Loucy (cell line): ENCODE measurements at regions not wholly inside any gene's neighbourhood (a gene's known extent, or its start where the extent isn't known, plus 50 kb on each side); places are given as distances from the start of the nearest gene placed in this dataset.

Experiments
- H2AFZ ChIP-seq: fragments of 200-600 bp; sonication (generic); 2 replicates; pipeline ENCODE4 v1.6.0; 2016; ENCODE audit warnings: antibody characterized with exemption, mild to moderate bottlenecking, low read length, moderate library complexity
- H3F3A ChIP-seq: fragments of 200-600 bp; 2 replicates; pipeline ENCODE4 v1.6.0; 2016; ENCODE audit warnings: antibody characterized with exemption, low read depth, mild to moderate bottlenecking
- H3K27me3 ChIP-seq: fragments of 200-600 bp; sonication (generic); 2 replicates; pipeline ENCODE4 v1.6.1; 2014; ENCODE audit warnings: low read length, mild to moderate bottlenecking; ENCODE audit not compliant: insufficient read depth, poor library complexity, severe bottlenecking
- H3K36me3 ChIP-seq: fragments of 200-600 bp; sonication (generic); 2 replicates; pipeline ENCODE4 v1.6.1; 2016; ENCODE audit warnings: low read length; ENCODE audit not compliant: insufficient read depth
- H3K4me1 ChIP-seq: fragments of 200-600 bp; sonication (generic); 2 replicates; pipeline ENCODE4 v1.5.1; 2014; ENCODE audit warnings: low read length, mild to moderate bottlenecking; ENCODE audit not compliant: insufficient read depth, poor library complexity, severe bottlenecking
- H3K4me2 ChIP-seq: fragments of 200-600 bp; sonication (generic); 2 replicates; pipeline ENCODE4 v1.6.0; 2014; ENCODE audit warnings: antibody characterized with exemption, low read length, low read depth, mild to moderate bottlenecking; ENCODE audit not compliant: poor library complexity, severe bottlenecking
- H3K4me3 ChIP-seq: fragments of 200-600 bp; sonication (generic); 2 replicates; pipeline ENCODE4 v1.5.1; 2014; ENCODE audit warnings: low read length, mild to moderate bottlenecking, mixed read lengths; ENCODE audit not compliant: poor library complexity, severe bottlenecking
- H3K79me2 ChIP-seq: fragments of 200-600 bp; sonication (generic); 2 replicates; pipeline ENCODE4 v1.6.1; 2014; ENCODE audit warnings: low read length; ENCODE audit not compliant: insufficient read depth
- H3K9ac ChIP-seq: fragments of 200-600 bp; sonication (generic); 2 replicates; pipeline ENCODE4 v1.6.0; 2014; ENCODE audit warnings: mild to moderate bottlenecking, low read depth, low read length, moderate library complexity; ENCODE audit not compliant: poor library complexity, severe bottlenecking
- H3K9me2 ChIP-seq: fragments of 200-600 bp; sonication (generic); replicated peaks from 2 replicates; pipeline ENCODE4 v1.6.1; 2016; ENCODE audit warnings: low read depth, low read length, mixed read lengths
- H3K9me3 ChIP-seq: fragments of 200-600 bp; sonication (generic); 2 replicates; pipeline ENCODE4 v1.6.1; 2014; ENCODE audit warnings: mild to moderate bottlenecking, antibody characterized with exemption, low read length, low read depth; ENCODE audit not compliant: insufficient read depth
- H4K20me1 ChIP-seq: fragments of 200-600 bp; sonication (generic); 2 replicates; pipeline ENCODE4 v1.6.0; 2014; ENCODE audit warnings: antibody characterized with exemption, low read length, mild to moderate bottlenecking; ENCODE audit not compliant: insufficient read depth, poor library complexity, severe bottlenecking
- EZH2phosphoT487 ChIP-seq: fragments of 200-600 bp; IDR thresholded peaks from 2 replicates; pipeline ENCODE4 v1.6.1; 2018; ENCODE audit warnings: antibody characterized with exemption, mild to moderate bottlenecking, moderate library complexity, borderline replicate concordance
- TF ChIP-seq, protein P1 (sequence below): fragments of 200-600 bp; sonication (generic); conservative IDR thresholded peaks from 2 replicates; pipeline ENCODE4 v1.5.1; 2014; ENCODE audit warnings: mild to moderate bottlenecking, antibody characterized with exemption, low read length

DNA sequence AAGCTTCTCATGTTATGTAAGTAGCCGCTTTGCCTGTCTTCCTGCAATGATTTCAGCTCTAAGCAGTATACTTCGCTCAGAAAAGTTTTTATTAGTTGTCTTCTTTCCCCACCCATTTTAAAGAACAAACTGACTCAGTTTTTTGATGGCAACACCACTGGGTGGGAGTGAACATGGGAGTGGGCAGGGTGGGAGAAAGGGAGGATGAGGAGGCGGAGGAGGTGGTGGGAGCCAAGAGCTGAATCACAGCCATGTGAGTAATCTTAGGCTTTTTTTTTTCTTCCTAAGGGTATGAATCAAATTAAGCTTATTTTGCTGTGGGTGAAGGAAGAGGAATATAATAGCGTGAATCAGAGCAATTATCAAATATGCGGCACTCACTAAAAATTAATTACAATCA is 574.3 kb upstream of the DIPK2B start:
- no peaks in the 10 kb centered on the region for H3K27me3 ChIP-seq
- no peak overlapping the region for H3K9ac ChIP-seq
- TF ChIP-seq EZH2phosphoT487 = no peak
- TF ChIP-seq, protein P1, sequence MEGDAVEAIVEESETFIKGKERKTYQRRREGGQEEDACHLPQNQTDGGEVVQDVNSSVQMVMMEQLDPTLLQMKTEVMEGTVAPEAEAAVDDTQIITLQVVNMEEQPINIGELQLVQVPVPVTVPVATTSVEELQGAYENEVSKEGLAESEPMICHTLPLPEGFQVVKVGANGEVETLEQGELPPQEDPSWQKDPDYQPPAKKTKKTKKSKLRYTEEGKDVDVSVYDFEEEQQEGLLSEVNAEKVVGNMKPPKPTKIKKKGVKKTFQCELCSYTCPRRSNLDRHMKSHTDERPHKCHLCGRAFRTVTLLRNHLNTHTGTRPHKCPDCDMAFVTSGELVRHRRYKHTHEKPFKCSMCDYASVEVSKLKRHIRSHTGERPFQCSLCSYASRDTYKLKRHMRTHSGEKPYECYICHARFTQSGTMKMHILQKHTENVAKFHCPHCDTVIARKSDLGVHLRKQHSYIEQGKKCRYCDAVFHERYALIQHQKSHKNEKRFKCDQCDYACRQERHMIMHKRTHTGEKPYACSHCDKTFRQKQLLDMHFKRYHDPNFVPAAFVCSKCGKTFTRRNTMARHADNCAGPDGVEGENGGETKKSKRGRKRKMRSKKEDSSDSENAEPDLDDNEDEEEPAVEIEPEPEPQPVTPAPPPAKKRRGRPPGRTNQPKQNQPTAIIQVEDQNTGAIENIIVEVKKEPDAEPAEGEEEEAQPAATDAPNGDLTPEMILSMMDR = no peak
- no peaks in the 10 kb centered on the region for H3K9me3 ChIP-seq
- H3K36me3 ChIP-seq = no peaks in the 10 kb centered on the region
- peaks cover 34% of the 10 kb centered on the region for H3K79me2 ChIP-seq
- no peak overlapping the region for H3K4me3 ChIP-seq
- peaks cover 47% of the 10 kb centered on the region for H3K4me1 ChIP-seq
- H3K9me2 ChIP-seq = no peaks in the 10 kb centered on the region
- H4K20me1 ChIP-seq = no peaks in the 10 kb centered on the region
- H2AFZ ChIP-seq = no peak overlapping the region
- H3K4me2 ChIP-seq = no peak overlapping the region
- no peaks in the 10 kb centered on the region for H3F3A ChIP-seq

DNA sequence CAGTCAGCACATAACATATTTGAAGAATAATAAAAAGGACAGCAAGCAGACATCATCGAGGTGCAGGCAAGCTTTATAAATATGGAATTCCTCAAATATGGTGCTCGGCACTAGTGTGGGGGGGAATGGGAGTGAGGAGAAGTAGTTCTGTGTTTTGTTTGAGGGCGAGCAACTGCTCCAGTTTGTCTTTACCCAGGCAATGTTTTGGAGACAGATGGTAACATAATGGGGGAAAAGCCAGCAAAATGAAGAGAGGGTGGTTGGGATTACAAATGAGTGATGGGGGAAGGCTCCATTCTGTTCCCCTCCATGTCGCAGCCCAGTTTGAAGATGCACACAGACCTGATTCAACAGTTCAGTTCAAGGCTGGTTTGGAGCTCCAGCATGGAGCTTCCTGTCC is 572.9 kb upstream of the DIPK2B start:
- Histone ChIP-seq H3F3A (0 out of 2 replicates have a peak, but pooled peaks cover 2% of the 10 kb centered on the region), H3K27me3 (no peaks in the 10 kb centered on the region), H3K4me3 (no peak overlapping the region), H2AFZ (no peak overlapping the region), H3K36me3 (no peaks in the 10 kb centered on the region), H3K9me3 (no peaks in the 10 kb centered on the region), H3K79me2 (peaks cover 47% of the 10 kb centered on the region), H3K4me2 (no peak overlapping the region), H3K9ac (no peak overlapping the region), H3K9me2 (no peaks in the 10 kb centered on the region), H3K4me1 (peaks cover 40% of the 10 kb centered on the region), H4K20me1 (no peaks in the 10 kb centered on the region)
- TF ChIP-seq, protein P1 = no peak
- no peak for TF ChIP-seq EZH2phosphoT487

DNA sequence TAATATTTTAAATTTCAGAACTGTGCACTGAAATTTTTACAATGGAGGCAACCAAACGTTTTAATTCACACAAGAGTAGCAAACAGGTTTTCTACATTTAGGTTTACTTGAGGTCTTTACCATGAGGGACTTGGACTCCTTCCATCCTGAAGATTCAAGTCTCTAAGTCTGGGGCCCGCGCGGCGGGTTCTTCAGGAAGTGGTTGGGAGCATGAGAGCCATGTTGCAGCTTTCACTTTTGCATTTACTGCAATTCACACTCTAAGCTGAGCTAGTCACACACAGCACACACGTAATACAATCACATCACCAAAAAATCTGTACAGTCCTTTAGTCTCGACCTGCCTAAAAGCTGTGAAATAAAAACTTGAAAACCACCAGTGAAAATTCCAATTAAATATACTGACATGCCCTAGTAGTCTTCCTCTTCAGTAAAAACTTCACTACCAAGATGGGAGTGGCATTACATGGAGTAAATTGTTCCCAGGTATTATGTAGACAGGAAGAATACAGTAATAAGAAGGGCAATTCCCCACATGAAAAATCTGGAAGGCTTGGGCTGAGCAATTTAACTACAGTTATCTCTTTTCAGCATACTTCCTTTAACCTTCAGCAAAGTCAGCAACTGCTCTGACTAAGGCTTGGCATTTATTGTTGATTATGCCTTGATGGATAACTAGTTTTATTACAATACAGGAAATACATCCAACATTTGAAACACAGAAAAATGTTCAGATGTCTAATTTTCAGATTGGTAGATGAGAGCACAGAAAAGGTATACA is 571.1 kb upstream of the DIPK2B start:
- H3K36me3 ChIP-seq = no peaks in the 10 kb centered on the region
- H3K4me1 ChIP-seq = peaks cover 45% of the 10 kb centered on the region
- peak overlapping the region; percentile 48; the same call in 1 of the 2 replicates for H2AFZ ChIP-seq
- H3K4me3 ChIP-seq = peak overlapping the region; percentile 86
- peak overlapping the region; percentile 84 for H3K9ac ChIP-seq
- no peaks in the 10 kb centered on the region for H3K9me2 ChIP-seq
- H3K27me3 ChIP-seq = no peaks in the 10 kb centered on the region
- peaks cover 61% of the 10 kb centered on the region for H3K79me2 ChIP-seq
- 0 out of 2 replicates have a peak, but pooled peaks cover 2% of the 10 kb centered on the region for H3F3A ChIP-seq
- H3K4me2 ChIP-seq = peak overlapping the region; percentile 92
- no peaks in the 10 kb centered on the region for H3K9me3 ChIP-seq
- TF ChIP-seq, protein P1 = no peak
- TF ChIP-seq EZH2phosphoT487 = no peak
- peaks cover 10% of the 10 kb centered on the region for H4K20me1 ChIP-seq
